ENCODE measurements at regions not wholly inside any gene's neighbourhood (a gene's known extent, or its start where the extent isn't known, plus 50 kb on each side); places are given as distances from the start of the nearest gene placed in this dataset.

GRCh38 chrX:9279234-9279544 is 185.7 kb upstream of the TBL1X start:
- Histone ChIP-seq H3K9ac (ENCODE audit: low read length) (no peak overlapping the region), H3K27me3 (ENCODE audit: insufficient read depth, low read depth, low read length) (no peaks in the 10 kb centered on the region), H3K36me3 (ENCODE audit: insufficient read depth, low read length) (no peaks in the 10 kb centered on the region), H3K9me3 (ENCODE audit: low read length) (no peaks in the 10 kb centered on the region), H4K20me1 (ENCODE audit: insufficient read depth) (no peaks in the 10 kb centered on the region), H3F3A (ENCODE audit: insufficient read depth, low read length, poor library complexity, severe bottlenecking) (no peaks in the 10 kb centered on the region), H3K27ac (ENCODE audit: low read length) (no peak overlapping the region), H3K9me2 (ENCODE audit: insufficient read depth, low read length) (no peaks in the 10 kb centered on the region), H2AFZ (ENCODE audit: low read depth, low read length) (no peak overlapping the region), H3K4me2 (ENCODE audit: low read length) (no peak overlapping the region), H3K79me2 (replicated peaks; ENCODE audit: insufficient read depth, low read length) (no peaks in the 10 kb centered on the region), H3K4me3 (ENCODE audit: low read length) (no peak overlapping the region)
- TF ChIP-seq EZH2 (IDR thresholded peaks at IDR 0.05; ENCODE audit: borderline replicate concordance, insufficient read depth, low read length, poor library complexity, severe bottlenecking) (no peak), TAF1 (IDR thresholded peaks at IDR 0.05; ENCODE audit: low read depth) (no peak), MXI1 (conservative IDR thresholded peaks at IDR 0.05; ENCODE audit: poor library complexity, severe bottlenecking) (no peak), EP300 (conservative IDR thresholded peaks at IDR 0.05; ENCODE audit: poor library complexity, severe bottlenecking) (no peak), SMC3 (conservative IDR thresholded peaks at IDR 0.05; ENCODE audit: poor library complexity) (no peak), CTCF (IDR thresholded peaks at IDR 0.05; ENCODE audit: poor library complexity, severe bottlenecking) (no peak), RAD21 (conservative IDR thresholded peaks at IDR 0.05) (no peak), POLR2AphosphoS5 (IDR thresholded peaks at IDR 0.05) (no peak), REST (IDR thresholded peaks at IDR 0.05; ENCODE audit: borderline replicate concordance) (no peak)

- no peaks in the 10 kb centered on the region for H3K9me2 ChIP-seq (ENCODE audit: insufficient read depth, low read length)
- H4K20me1 ChIP-seq (ENCODE audit: insufficient read depth), result no peaks in the 10 kb centered on the region
- no peak overlapping the region for H3K4me3 ChIP-seq (ENCODE audit: low read length)
- no peak for TF ChIP-seq EP300 (conservative IDR thresholded peaks at IDR 0.05; ENCODE audit: poor library complexity, severe bottlenecking)
- TF ChIP-seq POLR2AphosphoS5 (IDR thresholded peaks at IDR 0.05), result no peak
- TF ChIP-seq EZH2 (IDR thresholded peaks at IDR 0.05; ENCODE audit: borderline replicate concordance, insufficient read depth, low read length, poor library complexity, severe bottlenecking), result no peak
- no peak for TF ChIP-seq RAD21 (conservative IDR thresholded peaks at IDR 0.05)
- no peak for TF ChIP-seq SMC3 (conservative IDR thresholded peaks at IDR 0.05; ENCODE audit: poor library complexity)
- TF ChIP-seq REST (IDR thresholded peaks at IDR 0.05; ENCODE audit: borderline replicate concordance), result no peak
- TF ChIP-seq MXI1 (conservative IDR thresholded peaks at IDR 0.05; ENCODE audit: poor library complexity, severe bottlenecking), result no peak
- H3K79me2 ChIP-seq (replicated peaks; ENCODE audit: insufficient read depth, low read length), result no peaks in the 10 kb centered on the region
- no peak overlapping the region for H3K4me2 ChIP-seq (ENCODE audit: low read length)
- no peaks in the 10 kb centered on the region for H3K9me3 ChIP-seq (ENCODE audit: low read length)
- H3K27me3 ChIP-seq (ENCODE audit: insufficient read depth, low read depth, low read length), result no peaks in the 10 kb centered on the region
- H2AFZ ChIP-seq (ENCODE audit: low read depth, low read length), result no peak overlapping the region
- no peak overlapping the region for H3K9ac ChIP-seq (ENCODE audit: low read length)
- no peaks in the 10 kb centered on the region for H3F3A ChIP-seq (ENCODE audit: insufficient read depth, low read length, poor library complexity, severe bottlenecking)
- no peak overlapping the region for H3K27ac ChIP-seq (ENCODE audit: low read length)
- H3K36me3 ChIP-seq (ENCODE audit: insufficient read depth, low read length), result no peaks in the 10 kb centered on the region
Measured at GRCh38 chrX:9280831-9281230, 184.0 kb upstream of the TBL1X start.
